Trophoblast cell (in vitro differentiated cells and primary cell): ENCODE measurements at regions not wholly inside any gene's neighbourhood (a gene's known extent, or its start where the extent isn't known, plus 50 kb on each side); places are given as distances from the start of the nearest gene placed in this dataset.

ENCODE experiments used
- DNase-seq, 2 donors: peaks; one replicate each; pipeline ENCODE4 v3.0.0-alpha.2; 2016
- H2AFZ ChIP-seq: 2 replicates; pipeline ENCODE4 v1.6.1; 2013; ENCODE audit warnings: low read length, moderate library complexity, mild to moderate bottlenecking; ENCODE audit not compliant: insufficient read depth, poor library complexity
- H2AK5ac ChIP-seq: 2 replicates; pipeline ENCODE4 v1.6.1; 2013; ENCODE audit warnings: mild to moderate bottlenecking, low read length
- H2BK120ac ChIP-seq: 2 replicates; pipeline ENCODE4 v1.6.1; 2013; ENCODE audit warnings: low read length, mild to moderate bottlenecking, moderate library complexity; ENCODE audit not compliant: insufficient read depth, poor library complexity
- H2BK12ac ChIP-seq: 2 replicates; pipeline ENCODE4 v1.6.1; 2013; ENCODE audit warnings: mild to moderate bottlenecking, low read length, moderate library complexity
- H2BK5ac ChIP-seq: 2 replicates; pipeline ENCODE4 v1.6.1; 2013; ENCODE audit warnings: low read length, low read depth, moderate library complexity, mild to moderate bottlenecking; ENCODE audit not compliant: poor library complexity
- H3K14ac ChIP-seq: 2 replicates; pipeline ENCODE4 v1.6.1; 2013; ENCODE audit warnings: mild to moderate bottlenecking, low read length
- H3K18ac ChIP-seq: 2 replicates; pipeline ENCODE4 v1.6.1; 2013; ENCODE audit warnings: mild to moderate bottlenecking, low read length
- H3K23ac ChIP-seq: 2 replicates; pipeline ENCODE4 v1.6.1; 2013; ENCODE audit warnings: low read length
- H3K27ac ChIP-seq: 2 replicates; pipeline ENCODE4 v1.5.1; 2013; ENCODE audit warnings: low read depth, mild to moderate bottlenecking, inconsistent platforms, low read length, moderate library complexity
- H3K27me3 ChIP-seq: 2 replicates; pipeline ENCODE4 v1.6.1; 2013; ENCODE audit warnings: inconsistent platforms, mild to moderate bottlenecking, low read length, moderate library complexity; ENCODE audit not compliant: insufficient read depth
- H3K36me3 ChIP-seq, 2 experiments: 1 replicate in 1 of 2; 2 replicates in 1 of 2; pipeline ENCODE4 v1.6.1; 2013; ENCODE audit warnings: low read length in 2 of 2, mild to moderate bottlenecking in 2 of 2, moderate library complexity in 1 of 2; ENCODE audit not compliant: insufficient read depth in 2 of 2, control insufficient read depth in 1 of 2
- H3K4ac ChIP-seq: 2 replicates; pipeline ENCODE4 v1.6.1; 2013; ENCODE audit warnings: low read depth, mild to moderate bottlenecking, low read length, moderate library complexity
- H3K4me1 ChIP-seq, 2 experiments: 1 replicate in 1 of 2; 2 replicates in 1 of 2; pipeline ENCODE4 v1.6.1; 2013; ENCODE audit warnings: low read length in 2 of 2, mild to moderate bottlenecking in 2 of 2, moderate library complexity in 1 of 2; ENCODE audit not compliant: insufficient read depth in 2 of 2, control insufficient read depth in 1 of 2
- H3K4me2 ChIP-seq: 2 replicates; pipeline ENCODE4 v1.6.1; 2013; ENCODE audit warnings: inconsistent platforms, mild to moderate bottlenecking, low read length, moderate library complexity
- H3K4me3 ChIP-seq: 2 replicates; pipeline ENCODE4 v1.5.1; 2013; ENCODE audit warnings: mild to moderate bottlenecking, low read depth, low read length, inconsistent platforms
- H3K79me1 ChIP-seq: one replicate; pipeline ENCODE4 v1.6.1; 2013; ENCODE audit warnings: low read length
- H3K79me2 ChIP-seq: 2 replicates; pipeline ENCODE4 v1.6.1; 2013; ENCODE audit warnings: low read length, mild to moderate bottlenecking; ENCODE audit not compliant: control insufficient read depth, insufficient read depth, poor library complexity
- H3K9ac ChIP-seq: 2 replicates; pipeline ENCODE4 v1.6.1; 2013; ENCODE audit warnings: mild to moderate bottlenecking, low read length
- H3K9me3 ChIP-seq: 2 replicates; pipeline ENCODE4 v1.6.1; 2013; ENCODE audit warnings: low read depth, mild to moderate bottlenecking, control low read depth, inconsistent platforms, low read length; ENCODE audit not compliant: insufficient read depth
- H4K12ac ChIP-seq: 2 replicates; pipeline ENCODE4 v1.6.1; 2013; ENCODE audit warnings: low read depth, mild to moderate bottlenecking, low read length, moderate library complexity
- H4K8ac ChIP-seq: 2 replicates; pipeline ENCODE4 v1.6.1; 2013; ENCODE audit warnings: low read depth, mild to moderate bottlenecking, low read length, moderate library complexity
- H4K91ac ChIP-seq: one replicate; pipeline ENCODE4 v1.6.1; 2013; ENCODE audit warnings: low read depth, mild to moderate bottlenecking, low read length, moderate library complexity
- WGBS: extraction: QIAGEN DNeasy Blood & Tissue Kit; methylation state at CpG from one replicate; pipeline ENCODE4 v1.1.7; 2013; ENCODE audit warnings: missing lambda C conversion rate; ENCODE audit not compliant: insufficient read length, insufficient coverage; ENCODE audit errors: extremely low coverage; 5-methylcytosine and 5-hydroxymethylcytosine counted together

GRCh38 chr2:126836761-126837679 lies 61.7 kb upstream of the TEX51 start:
- no peak overlapping the region for H3K18ac ChIP-seq
- H3K23ac ChIP-seq: no peak overlapping the region
- H3K14ac ChIP-seq: no peak overlapping the region
- H3K4me3 ChIP-seq: no peak overlapping the region
- no peak overlapping the region for H2AFZ ChIP-seq
- no peak overlapping the region for H4K12ac ChIP-seq
- H3K9me3 ChIP-seq: no peaks in the 10 kb centered on the region
- no peak for DNase-seq
- H2BK120ac ChIP-seq: no peak overlapping the region
- no peak overlapping the region for H2BK12ac ChIP-seq
- H3K36me3 ChIP-seq: no peaks in the 10 kb centered on the region
- no peak overlapping the region for H3K27ac ChIP-seq
- no peaks in the 10 kb centered on the region for H3K79me2 ChIP-seq
- H3K4me1 ChIP-seq: no peaks in the 10 kb centered on the region
- no CpG with 5 or more reads among the region's 20 CpGs for WGBS
- H2BK5ac ChIP-seq: no peak overlapping the region
- no peak overlapping the region for H3K4ac ChIP-seq
- H3K4me2 ChIP-seq: no peak overlapping the region
- no peak overlapping the region for H4K8ac ChIP-seq
- H4K91ac ChIP-seq: no peak overlapping the region
- no peak overlapping the region for H3K9ac ChIP-seq
- no peak overlapping the region for H2AK5ac ChIP-seq
- H3K27me3 ChIP-seq: no peaks in the 10 kb centered on the region
- no peaks in the 10 kb centered on the region for H3K79me1 ChIP-seq

- Histone ChIP-seq H4K12ac (no peak overlapping the region), H3K4me2 (no peak overlapping the region), H3K23ac (no peak overlapping the region), H2AFZ (no peak overlapping the region), H3K79me1 (no peaks in the 10 kb centered on the region), H3K27me3 (no peaks in the 10 kb centered on the region), H3K4me1 (no peaks in the 10 kb centered on the region), H3K79me2 (no peaks in the 10 kb centered on the region), H4K91ac (no peak overlapping the region), H3K36me3 (no peaks in the 10 kb centered on the region), H3K27ac (no peak overlapping the region), H3K4ac (no peak overlapping the region), H2BK120ac (no peak overlapping the region), H3K18ac (no peak overlapping the region), H2AK5ac (no peak overlapping the region), H3K9me3 (no peaks in the 10 kb centered on the region), H3K4me3 (no peak overlapping the region), H4K8ac (no peak overlapping the region), H2BK12ac (no peak overlapping the region), H2BK5ac (no peak overlapping the region), H3K9ac (no peak overlapping the region), H3K14ac (no peak overlapping the region)
- no CpG with 5 or more reads among the region's 11 CpGs for WGBS
- no peak for DNase-seq
These were observed 60.5 kb upstream of the TEX51 start for GRCh38 chr2:126837966-126838715.

GRCh38 chr2:126838716-126838985 lies 60.0 kb upstream of the TEX51 start:
- Histone ChIP-seq H4K12ac (no peak overlapping the region), H4K91ac (no peak overlapping the region), H3K23ac (no peak overlapping the region), H3K4ac (no peak overlapping the region), H2BK5ac (no peak overlapping the region), H3K4me2 (no peak overlapping the region), H2BK12ac (no peak overlapping the region), H2BK120ac (no peak overlapping the region), H3K9ac (no peak overlapping the region), H3K4me3 (no peak overlapping the region), H3K36me3 (no peaks in the 10 kb centered on the region), H3K27ac (no peak overlapping the region), H3K79me2 (no peaks in the 10 kb centered on the region), H3K79me1 (no peaks in the 10 kb centered on the region), H3K4me1 (no peaks in the 10 kb centered on the region), H3K27me3 (no peaks in the 10 kb centered on the region), H3K14ac (no peak overlapping the region), H2AK5ac (no peak overlapping the region), H4K8ac (no peak overlapping the region), H2AFZ (no peak overlapping the region), H3K18ac (no peak overlapping the region), H3K9me3 (no peaks in the 10 kb centered on the region)
- DNase-seq: no peak
- WGBS: no CpG with 5 or more reads among the region's 3 CpGs

GRCh38 chr2:126839796-126840195 lies 58.9 kb upstream of the TEX51 start:
- H3K9ac ChIP-seq: no peak overlapping the region
- H2AFZ ChIP-seq: no peak overlapping the region
- no peak overlapping the region for H4K12ac ChIP-seq
- no peak overlapping the region for H2BK12ac ChIP-seq
- H2BK5ac ChIP-seq: no peak overlapping the region
- H3K4me3 ChIP-seq: no peak overlapping the region
- no peaks in the 10 kb centered on the region for H3K79me1 ChIP-seq
- no peak overlapping the region for H3K14ac ChIP-seq
- no peak overlapping the region for H4K91ac ChIP-seq
- H3K79me2 ChIP-seq: no peaks in the 10 kb centered on the region
- H3K4me1 ChIP-seq: no peaks in the 10 kb centered on the region
- DNase-seq: no peak
- H3K18ac ChIP-seq: no peak overlapping the region
- H2AK5ac ChIP-seq: no peak overlapping the region
- no peaks in the 10 kb centered on the region for H3K36me3 ChIP-seq
- H3K9me3 ChIP-seq: no peaks in the 10 kb centered on the region
- no peak overlapping the region for H3K23ac ChIP-seq
- H3K4ac ChIP-seq: no peak overlapping the region
- no peak overlapping the region for H2BK120ac ChIP-seq
- H3K27me3 ChIP-seq: no peaks in the 10 kb centered on the region
- no peak overlapping the region for H3K27ac ChIP-seq
- no peak overlapping the region for H4K8ac ChIP-seq
- H3K4me2 ChIP-seq: no peak overlapping the region
